HG03280 (cell line): ENCODE measurements at regions not wholly inside any gene's neighbourhood (a gene's known extent, or its start where the extent isn't known, plus 50 kb on each side); places are given as distances from the start of the nearest gene placed in this dataset.
"Not testable (repeated sequence)": the region's sequence is repeated elsewhere in the genome, so short reads cannot be mapped to it uniquely, and the experiment has no call there.

Experiments
- ATAC-seq: cut with Tn5 transposase; IDR thresholded peaks from one replicate; pipeline ENCODE4 v1.9.1; 2021; ENCODE audit warnings: mild to moderate bottlenecking, moderate library complexity; ENCODE audit not compliant: unreplicated experiment

DNA sequence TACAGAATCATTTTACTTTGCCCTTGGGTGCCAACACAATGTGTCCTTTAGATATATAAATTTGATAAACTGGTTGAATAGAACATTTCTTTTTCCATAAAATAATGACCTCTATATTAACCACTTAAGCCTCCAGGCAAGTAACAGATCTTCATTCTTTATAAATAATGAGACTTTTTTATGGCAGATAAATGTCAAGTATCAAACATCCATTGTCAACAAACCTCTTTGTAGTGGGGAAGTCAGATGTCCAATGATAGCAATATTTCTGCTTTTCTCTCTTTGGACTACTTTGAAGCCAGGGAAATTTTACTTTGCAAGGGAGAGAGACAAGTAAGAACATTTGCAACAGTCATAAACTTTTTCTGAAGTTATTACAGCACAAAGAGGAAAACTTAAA is 841.2 kb downstream of the CDH8 start:
- ATAC-seq = no peak

DNA sequence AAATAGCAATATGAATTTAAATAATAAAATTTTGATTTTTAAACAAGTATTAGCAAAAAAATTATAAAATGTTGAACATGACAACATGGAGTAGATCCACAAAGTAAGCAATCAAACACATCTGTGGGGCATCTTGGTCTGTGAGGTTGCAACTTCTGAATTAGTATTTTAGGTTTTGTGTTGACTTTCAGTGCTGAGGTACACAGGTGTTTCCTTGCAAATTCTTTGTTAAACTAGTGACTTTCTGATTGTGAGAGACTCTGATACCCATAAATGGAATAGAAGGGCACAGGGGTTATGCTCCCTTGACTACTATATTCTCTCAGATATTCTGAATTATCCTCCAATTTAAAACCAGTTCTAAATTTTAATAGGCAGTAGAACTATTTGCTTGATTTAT is 841.7 kb downstream of the CDH8 start:
- no peak for ATAC-seq

DNA sequence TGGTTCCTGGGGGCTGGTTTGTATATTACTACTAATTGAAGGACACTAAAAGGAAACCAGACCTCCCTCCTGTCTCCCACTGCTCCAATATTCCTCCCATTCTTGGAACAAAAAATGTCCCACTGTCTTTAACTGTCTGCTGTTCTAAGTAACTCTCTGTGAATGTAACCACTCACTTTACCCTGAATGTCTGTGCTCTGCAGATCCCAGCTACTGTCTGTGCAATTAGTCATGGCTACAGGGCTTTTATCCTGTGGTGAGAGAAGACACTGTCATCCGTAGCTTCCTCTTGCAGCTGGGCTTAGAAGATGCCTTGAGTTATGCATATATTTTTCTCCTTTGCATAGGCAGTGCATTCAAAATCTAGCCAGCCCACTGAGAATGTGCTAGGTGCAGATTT is 853.8 kb downstream of the CDH8 start:
- no peak for ATAC-seq

DNA sequence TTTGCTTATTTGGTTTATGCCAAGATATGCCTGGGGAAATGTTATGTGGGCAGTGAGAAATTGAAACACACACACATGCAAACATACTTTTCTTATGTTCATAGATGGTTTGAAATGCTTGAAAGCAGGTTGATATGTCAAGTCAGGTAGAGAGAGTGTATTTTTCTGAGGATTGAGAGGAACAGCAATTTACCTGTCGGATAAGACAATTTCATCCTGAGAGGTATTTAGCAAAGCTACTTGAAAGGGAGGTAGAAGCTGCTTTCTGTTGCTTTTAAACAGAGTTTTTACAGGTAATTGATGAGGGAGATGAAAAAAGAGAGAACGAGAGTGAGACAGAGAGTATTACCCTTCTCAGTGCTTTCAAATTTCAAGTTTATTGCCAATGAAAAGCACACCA is 854.3 kb downstream of the CDH8 start:
- ATAC-seq = no peak

DNA sequence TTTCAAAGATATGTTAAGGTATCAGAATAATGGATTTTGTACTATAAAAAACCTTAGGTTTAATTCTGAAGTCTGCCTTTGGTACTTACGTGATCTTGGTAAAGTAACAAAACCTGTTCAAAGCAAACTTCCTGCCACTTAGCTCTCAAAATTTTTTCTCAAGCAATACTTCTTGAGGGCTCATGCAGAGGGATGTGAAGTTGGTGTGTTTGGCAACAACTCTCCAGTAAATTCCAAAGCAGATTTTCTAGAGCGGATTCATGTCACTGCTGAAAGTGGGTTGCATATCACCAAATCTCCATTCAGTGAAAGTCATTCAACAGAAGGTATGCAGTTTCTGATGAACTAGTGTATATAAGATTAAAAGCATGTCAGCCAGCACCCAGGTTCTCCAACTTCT is 856.7 kb downstream of the CDH8 start:
- ATAC-seq = no peak

DNA sequence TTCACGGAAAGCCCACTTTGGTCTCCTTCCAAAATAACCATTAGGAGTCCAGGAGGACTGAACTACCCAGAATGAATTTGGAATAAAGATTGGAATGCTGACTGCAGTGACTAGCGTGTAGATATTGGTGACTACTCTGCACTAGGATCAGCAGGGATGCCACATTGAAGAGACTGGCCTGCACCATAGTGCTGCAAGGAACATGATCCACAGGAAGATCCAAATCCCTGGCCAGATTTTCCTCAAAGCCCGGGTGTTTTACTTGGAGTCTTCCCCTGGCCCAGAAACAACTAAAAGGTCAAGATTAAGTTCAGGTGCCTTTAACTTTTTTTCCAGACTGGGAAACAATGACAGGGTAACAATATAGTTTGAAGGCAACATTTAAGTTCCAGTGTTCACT is 870.4 kb downstream of the CDH8 start:
- no peak for ATAC-seq

DNA sequence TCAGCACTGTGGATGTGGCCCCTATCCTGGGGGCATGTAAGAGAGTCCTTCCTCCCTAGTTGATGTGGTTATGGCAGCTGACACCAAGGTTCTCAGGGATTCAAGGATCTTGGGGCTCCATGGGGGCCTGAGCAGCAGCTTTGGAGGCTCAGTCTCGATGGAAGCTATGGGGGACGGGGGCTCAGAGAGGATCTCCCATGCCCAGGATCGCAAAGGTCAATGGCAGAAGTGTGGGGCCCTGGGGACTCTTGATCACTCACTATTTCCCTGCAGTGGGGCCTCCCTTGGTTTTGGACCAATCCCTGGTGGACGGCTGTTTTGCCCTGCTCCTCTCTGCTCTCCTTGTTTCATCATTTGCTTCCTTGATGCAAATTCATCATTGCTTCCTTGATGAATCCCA is 885.9 kb downstream of the CDH8 start:
- no peak for ATAC-seq

DNA sequence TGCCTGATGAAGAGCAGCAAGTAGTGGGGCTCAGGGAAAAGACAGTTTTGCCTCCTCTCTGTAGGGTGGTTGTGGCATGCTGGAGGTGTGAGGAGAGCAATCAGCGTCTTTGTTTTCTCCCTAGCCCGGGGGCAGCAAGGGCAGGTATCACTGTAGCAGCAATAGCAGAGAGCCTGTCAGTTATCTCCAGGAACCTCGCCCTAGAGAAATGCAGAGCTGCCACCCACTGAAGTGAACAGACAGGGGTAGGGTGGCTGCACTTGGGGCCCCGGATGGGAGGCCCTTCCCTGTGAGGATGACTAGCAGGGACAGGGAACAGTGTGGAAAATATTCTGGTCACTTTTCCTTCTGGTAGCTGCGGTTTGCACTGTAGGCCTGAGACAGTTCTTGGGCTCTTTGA is 886.5 kb downstream of the CDH8 start:
- ATAC-seq = no peak

DNA sequence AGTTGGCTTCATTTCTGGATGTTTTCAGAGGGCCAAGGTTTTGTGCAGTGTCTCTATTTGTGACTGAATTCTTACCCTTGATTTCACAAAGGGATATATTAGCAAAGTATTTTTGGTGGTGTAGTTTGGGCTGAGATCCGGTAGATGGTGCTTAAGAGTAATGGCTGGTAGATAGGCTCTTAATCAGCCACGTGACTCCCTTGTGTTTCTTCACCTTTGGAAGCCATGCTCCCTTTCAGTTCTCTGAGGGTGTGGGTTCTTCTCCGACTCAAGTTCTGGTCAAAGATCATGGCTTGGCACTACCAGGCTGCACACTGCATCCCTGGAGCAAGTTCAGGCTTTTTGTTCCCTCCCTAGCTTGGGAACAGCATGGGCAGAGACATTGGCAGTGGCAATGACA is 887.3 kb downstream of the CDH8 start:
- no peak for ATAC-seq

DNA sequence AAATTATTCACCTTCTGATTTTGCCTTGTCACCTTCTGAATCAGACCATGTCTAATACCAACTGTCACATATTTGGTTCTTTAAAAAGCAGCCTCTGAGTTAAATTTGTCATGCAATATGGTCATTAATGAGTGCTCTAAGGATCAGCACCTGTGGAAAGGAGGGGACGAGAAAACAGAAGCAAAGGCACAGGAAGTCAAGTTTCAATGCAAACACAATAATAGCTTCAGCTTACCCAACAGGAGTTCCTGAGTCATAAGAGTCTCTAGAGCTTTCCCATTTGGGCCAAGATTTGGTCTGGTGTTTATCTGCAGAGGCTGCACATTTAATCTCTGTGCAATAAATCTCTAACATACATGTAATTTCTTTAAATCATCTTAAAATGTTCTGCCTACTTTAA is 889.8 kb downstream of the CDH8 start:
- no peak for ATAC-seq

DNA sequence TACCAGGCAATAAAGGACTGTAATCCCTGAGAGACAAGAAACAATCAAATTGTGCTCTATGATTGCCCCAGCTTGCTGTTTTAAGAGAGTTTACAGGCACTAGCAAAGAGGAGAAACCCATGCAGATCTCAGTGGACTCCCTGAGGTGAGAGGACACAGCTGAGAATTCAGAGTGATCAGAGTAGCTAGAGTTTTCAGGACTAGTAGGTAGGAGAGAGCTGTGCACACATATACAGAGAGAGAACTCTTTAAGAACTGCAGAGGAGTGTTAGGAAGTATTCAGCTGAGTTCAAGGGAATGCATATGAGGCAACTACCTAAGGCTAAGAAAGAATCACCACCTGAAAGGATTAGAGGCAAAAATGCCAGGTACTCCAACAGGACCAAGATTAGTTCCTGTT is 904.8 kb downstream of the CDH8 start:
- no peak for ATAC-seq

DNA sequence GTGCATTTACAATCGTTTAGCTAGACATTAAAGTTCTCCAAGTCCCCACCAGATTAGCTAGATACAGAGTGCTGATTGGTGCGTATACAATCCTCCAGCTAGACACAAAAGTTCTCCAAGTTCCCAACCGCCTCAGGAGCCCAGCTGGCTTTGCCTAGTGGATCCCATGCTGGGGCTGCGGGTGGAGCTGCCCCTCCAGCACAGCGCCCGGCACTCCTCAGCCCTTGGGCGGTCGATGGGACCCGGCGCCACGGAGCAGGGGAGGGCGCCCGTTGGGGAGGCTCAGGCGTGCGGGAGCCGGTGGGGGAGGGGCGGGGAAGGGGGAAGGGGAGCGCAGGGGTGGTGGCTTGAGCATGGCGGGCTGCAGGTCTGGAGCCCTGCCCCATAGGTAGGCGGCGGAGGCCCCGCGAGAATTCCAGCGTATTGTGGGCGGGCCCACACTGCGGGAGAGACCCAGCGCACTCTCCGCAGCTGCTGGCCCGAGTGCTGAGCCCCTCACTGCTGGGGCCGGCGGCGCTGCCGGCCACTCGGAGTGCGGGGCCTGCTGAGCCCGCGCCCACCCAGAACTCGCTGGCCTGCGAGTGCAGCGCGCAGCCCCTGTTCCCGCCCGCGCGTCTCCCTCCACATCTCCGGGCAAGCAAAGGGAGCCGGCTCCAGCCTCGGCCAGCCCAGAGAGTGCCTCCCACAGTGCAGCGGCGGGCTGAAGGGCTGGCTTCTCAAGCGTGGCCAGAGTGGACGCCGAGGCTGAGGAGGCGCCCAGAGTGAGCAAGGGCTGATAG is 907.5 kb downstream of the CDH8 start:
- ATAC-seq = no peak

DNA sequence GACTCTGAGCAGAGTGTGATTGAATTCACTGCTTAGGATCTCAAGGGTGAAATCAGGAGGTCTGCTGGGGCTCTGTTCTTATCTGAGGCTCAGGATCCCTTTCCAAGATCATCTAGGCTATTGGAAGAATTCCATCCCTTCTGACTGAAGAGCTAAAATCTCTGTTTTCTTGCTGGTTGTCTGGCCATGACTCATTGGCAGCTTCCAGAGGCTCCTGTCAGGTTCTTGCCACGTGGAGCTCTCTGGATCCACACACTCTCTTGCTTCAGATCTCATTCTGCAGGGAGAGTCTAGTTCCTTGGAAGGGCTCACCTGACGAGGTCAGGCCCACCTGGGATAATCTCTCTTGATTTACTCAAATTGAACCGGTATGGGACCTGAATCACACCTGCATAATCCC is 930.7 kb downstream of the CDH8 start:
- ATAC-seq = no peak

DNA sequence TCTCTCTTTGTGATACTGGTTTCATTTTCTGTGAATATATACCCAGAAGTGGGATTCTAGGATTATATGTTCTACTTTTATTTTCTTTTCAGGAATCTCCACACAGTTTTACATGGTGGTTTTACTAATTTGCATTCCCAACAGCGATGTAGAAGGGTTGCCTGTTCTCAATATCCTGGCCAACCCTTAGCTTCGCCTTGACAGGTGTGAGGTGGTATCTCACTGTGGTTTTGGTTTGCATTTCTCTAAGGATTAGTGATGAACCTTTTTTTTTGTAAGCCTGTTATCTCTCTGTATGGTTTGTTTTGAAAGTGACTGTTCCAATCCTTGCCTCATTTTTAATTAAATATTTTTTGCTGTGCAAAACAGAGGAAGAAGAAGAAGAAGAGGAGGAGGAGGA is 937.7 kb downstream of the CDH8 start:
- ATAC-seq = no peak

DNA sequence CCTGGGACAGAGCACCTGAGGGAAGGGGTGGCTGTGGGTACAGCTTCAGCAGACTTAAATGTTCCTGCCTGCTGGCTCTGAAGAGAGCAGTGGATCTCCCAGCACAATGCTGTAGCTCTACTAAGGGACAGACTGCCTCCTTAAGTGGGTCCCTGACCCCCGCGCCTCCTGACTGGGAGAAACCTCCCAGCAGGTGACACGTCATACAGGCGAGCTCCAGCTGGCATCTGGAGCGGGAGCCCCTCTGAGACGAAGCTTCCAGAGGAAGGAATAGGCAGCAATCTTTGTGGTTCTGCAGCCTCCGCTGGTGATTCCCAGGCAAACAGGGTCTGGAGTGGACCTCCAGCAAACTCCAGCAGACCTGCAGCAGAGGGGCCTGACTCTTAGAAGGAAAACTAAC is 944.9 kb downstream of the CDH8 start:
- ATAC-seq = not testable (repeated sequence)

DNA sequence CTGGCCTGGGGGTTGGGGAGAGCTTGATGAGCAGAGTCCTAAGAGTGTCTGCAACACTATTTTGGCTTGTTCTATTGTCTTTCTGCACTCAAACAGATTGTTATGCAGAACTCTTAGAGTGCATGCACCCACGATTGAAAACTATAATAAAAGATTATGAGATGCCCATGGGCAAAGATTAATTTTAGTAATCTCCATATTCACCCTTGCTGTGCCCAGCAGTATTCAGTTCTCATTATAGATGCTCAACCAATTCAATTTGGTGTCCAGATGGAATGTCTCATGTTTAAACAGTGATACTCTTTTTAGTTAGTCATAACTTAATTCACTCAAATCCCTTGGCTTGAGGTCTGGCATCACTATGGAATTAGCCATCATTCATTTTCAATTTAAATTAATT is 952.5 kb downstream of the CDH8 start:
- ATAC-seq = no peak

DNA sequence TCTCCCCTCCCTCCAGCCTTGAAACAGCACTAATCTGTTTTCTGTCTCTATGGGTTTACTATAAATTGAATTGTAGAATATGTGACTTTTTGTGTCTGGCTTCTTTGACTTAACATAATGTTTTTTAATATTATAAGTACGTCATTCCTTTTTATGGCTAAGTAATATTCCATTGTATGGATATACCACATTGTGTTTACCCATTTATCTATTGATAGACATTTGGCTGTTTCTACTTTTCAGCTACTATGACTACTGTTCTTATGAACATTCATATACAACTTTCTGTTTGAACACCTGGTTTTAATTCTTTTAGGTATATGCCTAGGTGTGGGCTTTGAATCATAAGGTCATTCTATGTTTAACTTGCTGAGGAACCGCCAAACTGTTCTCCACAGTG is 961.9 kb downstream of the CDH8 start:
- no peak for ATAC-seq

DNA sequence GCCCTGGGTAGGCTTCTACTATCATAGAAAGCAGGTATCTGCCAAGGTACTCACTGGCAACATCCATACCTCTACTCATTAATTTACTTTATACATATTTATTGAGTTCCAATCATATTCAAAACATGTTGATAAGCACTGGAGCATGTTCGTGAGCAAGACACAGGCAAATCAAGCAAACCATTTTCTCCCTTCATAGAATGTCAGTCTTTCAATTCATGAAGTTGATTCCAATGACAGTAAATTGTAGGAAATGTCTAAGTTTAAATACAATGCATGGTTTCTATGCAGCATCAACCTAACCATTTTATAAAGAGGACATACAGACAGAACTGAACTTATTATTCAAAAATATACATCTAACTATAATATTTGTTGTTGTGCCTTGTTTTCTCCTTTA is 978.6 kb downstream of the CDH8 start:
- ATAC-seq = no peak

DNA sequence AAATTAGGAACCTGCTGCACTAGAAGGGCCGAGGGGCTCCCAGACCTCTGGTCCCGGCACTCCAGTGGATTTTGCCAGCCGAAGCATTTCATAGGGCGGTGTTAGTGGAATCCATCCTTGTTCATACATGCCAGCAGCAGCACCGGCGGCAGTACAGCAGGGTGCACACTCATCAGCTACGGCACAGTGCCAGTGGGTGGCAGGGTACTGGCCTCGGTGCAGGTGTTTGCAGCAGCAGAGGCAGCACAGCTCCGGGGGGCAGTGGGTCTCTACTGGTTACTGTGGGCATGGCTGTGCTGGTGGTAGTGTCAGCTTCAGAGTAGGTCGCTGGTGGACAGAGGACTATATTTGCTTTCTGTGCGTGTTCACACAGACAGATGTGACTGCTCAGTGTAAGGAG is 985.7 kb downstream of the CDH8 start:
- ATAC-seq = no peak

DNA sequence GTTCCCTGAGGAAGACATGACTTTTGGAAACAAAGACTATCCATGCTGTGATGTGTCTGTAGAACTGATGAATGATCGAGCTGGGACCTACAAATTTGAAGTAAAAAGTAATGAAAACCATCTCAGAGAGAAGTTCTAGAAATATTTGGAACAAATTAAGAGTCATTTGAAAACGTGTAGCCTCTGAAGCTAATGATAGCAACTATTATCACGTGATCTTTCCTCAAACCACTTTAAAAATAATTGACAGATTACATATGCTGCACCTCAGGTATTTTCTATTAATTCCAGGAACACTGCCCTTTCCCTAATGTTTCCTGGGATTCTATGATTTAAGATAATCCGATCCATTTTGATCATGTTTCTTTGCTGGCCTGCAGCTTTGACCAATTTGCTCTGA is 990.3 kb downstream of the CDH8 start:
- ATAC-seq = no peak

DNA sequence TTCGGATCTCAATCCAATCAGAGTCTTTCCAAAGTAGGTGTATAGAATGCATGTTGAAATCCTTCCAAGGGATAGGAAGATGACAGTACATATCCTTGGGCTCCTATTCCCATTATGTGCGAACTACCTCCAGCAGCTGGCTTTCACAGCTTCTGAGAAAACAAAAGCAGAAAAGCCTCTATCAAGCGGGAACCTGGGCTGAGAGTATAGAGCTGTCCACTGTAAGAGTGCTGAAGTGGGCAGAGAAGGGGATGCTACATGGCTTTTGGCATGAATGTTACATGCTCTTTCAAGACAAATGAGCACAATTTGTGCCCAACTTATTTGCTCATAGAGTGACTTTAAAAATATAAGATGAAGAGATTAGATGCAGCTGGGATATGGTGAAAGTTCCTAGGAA is 993.5 kb downstream of the CDH8 start:
- no peak for ATAC-seq

DNA sequence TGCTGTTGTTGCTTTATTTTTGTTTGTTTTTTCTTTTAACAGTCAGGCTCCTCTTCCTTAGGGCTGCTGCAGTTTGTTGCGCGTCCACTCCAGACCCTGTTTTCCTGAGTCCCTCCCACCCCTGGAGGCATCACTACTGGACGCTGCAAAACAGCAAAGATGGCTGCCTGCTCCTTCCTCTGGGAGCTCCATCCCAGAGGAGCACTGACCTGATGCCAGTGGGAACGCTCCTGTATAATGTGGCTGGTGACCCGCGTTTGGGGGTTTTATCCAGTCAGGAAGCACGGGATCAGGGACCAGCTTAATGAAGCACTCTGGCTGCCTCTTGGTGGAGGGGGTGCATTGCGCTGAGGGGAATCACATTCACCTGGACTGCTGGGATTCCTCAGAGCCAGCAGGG is 1005.6 kb downstream of the CDH8 start:
- no peak for ATAC-seq

DNA sequence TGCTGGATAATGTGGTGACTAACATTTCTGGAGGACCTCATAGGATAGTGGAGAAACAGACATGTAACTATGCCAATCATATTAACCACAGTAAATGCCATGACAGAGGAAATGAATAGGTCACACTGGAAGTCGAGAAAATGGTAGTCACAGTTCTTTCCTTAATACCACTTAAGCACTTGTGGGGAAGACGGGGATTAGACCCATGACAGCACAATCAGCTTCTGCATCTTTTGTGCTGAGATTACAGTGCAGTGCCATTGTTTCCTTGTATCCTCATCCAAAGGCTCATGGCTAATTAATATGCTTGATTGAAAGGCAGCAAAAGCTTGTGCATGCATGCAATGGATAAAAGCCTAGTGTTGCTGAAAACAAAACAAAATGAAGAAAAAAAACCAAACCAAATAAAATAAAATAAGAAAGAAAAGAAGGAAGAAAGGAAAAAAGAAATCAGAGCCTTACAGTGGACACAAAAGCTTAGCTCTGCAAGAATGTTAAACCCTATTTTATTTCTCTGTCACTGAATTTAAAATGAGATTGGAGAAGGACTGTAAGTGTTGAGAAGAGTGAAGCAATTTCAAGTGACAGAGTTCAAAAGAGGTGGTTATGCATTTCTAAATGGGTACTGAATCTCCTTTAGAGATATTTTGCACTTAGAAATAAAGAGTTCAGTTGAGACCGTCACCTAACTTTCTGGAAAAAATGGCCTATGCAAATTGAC is 1011.9 kb downstream of the CDH8 start:
- no peak for ATAC-seq
